Brain pericyte (primary cell): ENCODE measurements at regions not wholly inside any gene's neighbourhood (a gene's known extent, or its start where the extent isn't known, plus 50 kb on each side); places are given as distances from the start of the nearest gene placed in this dataset.

Experiments used
- DNase-seq: peaks from one replicate; pipeline ENCODE4 v3.0.0-alpha.2; 2012; ENCODE audit warnings: low read depth, low spot score

- DNase-seq = peak; percentile 45
These were observed 175.4 kb downstream of the IBTK start for GRCh38 chr6:82072121-82072521.

- no peak for DNase-seq
These were observed 178.8 kb downstream of the IBTK start for GRCh38 chr6:82068721-82069120.

GRCh38 chr6:82066991-82067411 lies 180.5 kb downstream of the IBTK start:
- DNase-seq = no peak

- no peak for DNase-seq
These were observed 181.3 kb downstream of the IBTK start for GRCh38 chr6:82066196-82066595.

GRCh38 chr6:82063574-82063973 lies 184.0 kb downstream of the IBTK start:
- no peak for DNase-seq

GRCh38 chr6:82062219-82062618 lies 185.3 kb downstream of the IBTK start:
- no peak for DNase-seq

- DNase-seq = peak; percentile 31
These were observed 189.5 kb downstream of the IBTK start for GRCh38 chr6:82057846-82058554.

GRCh38 chr6:82056567-82056966 lies 191.0 kb downstream of the IBTK start:
- no peak for DNase-seq

GRCh38 chr6:82045965-82046756 lies 201.4 kb downstream of the IBTK start:
- no peak for DNase-seq

GRCh38 chr6:82040405-82041221 lies 206.9 kb downstream of the IBTK start:
- no peak for DNase-seq

GRCh38 chr6:82038631-82039030 lies 208.9 kb downstream of the IBTK start:
- no peak for DNase-seq

GRCh38 chr6:82035526-82035925 lies 212.0 kb downstream of the IBTK start:
- no peak for DNase-seq

GRCh38 chr6:82033631-82034211 lies 213.8 kb downstream of the IBTK start:
- DNase-seq = no peak

GRCh38 chr6:82032444-82032843 lies 215.1 kb downstream of the IBTK start:
- DNase-seq = no peak

GRCh38 chr6:82030761-82031503 lies 216.6 kb downstream of the IBTK start:
- DNase-seq = no peak

GRCh38 chr6:82030301-82030700 lies 217.2 kb downstream of the IBTK start:
- DNase-seq = no peak

GRCh38 chr6:82025271-82025670 lies 222.3 kb downstream of the IBTK start:
- DNase-seq = no peak

- DNase-seq = no peak
These were observed 224.9 kb downstream of the IBTK start for GRCh38 chr6:82022614-82023129.

- DNase-seq = no peak
These were observed 229.8 kb downstream of the IBTK start for GRCh38 chr6:82017773-82018172.

- peak; percentile 39 for DNase-seq
These were observed 230.3 kb downstream of the IBTK start for GRCh38 chr6:82017288-82017687.

- no peak for DNase-seq
These were observed 232.0 kb downstream of the IBTK start for GRCh38 chr6:82015526-82015925.
